NCI-H1436 treated with DMSO at 0.1 percent for 48 hours (cell line): ENCODE measurements at regions not wholly inside any gene's neighbourhood (a gene's known extent, or its start where the extent isn't known, plus 50 kb on each side); places are given as distances from the start of the nearest gene placed in this dataset.

Experiments used
- DNase-seq: peaks from one replicate; lab custom pipeline; 2025; lab: John Stamatoyannopoulos, UW

DNA sequence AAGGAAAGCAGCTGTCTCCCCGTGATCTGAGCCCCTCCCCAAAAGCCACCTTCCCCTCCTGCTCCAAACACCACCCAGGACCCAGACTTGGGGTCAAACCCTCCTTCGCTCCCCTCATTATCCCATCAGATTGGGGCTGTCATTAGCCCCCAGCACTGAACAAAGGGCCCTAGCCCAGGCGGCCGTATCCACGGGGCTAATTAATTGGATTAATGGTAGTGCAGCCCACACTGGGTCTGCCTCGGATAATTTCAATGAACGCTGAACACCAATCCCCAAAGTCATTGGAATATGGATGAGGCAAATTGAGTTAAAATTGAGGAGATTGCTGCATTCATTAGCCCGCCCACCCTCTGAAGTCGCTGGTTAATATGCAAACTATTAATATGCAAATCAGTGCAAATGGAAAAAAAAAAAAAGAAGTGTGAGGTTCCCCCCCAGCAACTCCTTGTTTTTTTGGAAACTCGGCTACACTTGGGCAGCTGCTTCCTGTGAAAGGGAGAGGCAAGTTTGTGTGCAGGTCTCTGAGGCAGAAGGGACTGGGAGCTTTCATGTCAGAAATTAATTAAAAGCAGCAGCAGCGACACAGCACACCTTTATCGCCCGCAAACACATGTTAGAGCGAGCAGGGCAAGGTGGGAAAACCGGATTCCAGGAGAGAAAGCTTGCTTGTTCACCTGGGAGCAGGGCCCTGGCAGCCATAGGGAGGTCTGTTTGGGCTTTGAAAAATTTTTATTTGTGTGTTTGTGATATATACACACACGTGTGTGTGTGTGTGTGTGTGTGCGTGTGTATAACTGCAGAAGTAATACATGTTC, 517.8 kb downstream of the MIAT start:
- no peak for DNase-seq

- DNase-seq, result no peak
Measured at GRCh38 chr22:27175974-27176373, 518.6 kb downstream of the MIAT start.

- DNase-seq, result no peak
Measured at GRCh38 chr22:27179161-27179560, 521.8 kb downstream of the MIAT start.

GRCh38 chr22:27181537-27181936, 524.1 kb downstream of the MIAT start:
- DNase-seq, result no peak

DNA sequence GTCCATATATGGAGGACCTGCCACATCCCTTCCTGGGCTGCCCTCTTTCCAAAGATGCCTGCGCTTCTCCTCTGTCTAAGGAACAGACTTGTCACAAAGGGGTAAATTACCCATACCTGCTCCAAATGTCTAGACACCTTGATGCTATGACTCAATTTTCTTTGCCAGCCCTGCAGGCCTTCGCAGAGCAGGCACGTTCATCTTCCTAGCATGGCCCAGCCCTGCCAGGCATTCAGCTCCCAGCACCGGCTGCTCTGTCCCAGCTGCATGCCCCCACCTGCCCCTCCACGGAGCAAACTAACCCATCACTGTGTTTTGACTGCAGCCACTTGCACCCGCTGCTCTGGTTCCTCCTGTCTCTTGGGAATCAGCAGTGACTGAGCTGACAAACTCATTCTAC, 526.1 kb downstream of the MIAT start:
- no peak for DNase-seq

DNA sequence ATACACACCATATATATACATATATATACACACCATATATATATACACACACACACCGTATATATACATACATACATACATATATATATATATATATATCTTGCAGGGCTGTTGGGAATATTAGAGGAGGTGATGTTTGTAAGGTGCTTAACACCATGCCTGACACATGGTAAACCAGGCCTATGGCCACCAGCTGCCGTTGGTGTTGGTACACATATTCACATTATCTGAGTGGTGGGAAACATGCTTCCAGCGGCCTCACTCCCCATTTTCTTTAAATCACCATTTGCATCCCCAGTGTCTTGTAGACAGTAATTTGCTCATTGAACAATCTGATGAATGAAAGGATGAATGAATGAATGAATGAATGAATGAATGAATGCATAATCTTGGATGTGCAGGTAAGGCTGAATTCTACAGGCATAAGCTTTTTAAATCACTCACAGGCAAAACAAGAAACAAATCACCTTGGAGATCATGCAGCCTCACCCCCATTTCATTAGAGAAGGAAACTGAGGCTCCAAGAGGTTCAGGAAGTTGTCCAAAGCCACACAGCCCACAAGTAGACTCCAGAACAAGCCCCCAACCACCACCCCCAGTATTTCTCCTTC, 527.8 kb downstream of the MIAT start:
- no peak for DNase-seq

DNA sequence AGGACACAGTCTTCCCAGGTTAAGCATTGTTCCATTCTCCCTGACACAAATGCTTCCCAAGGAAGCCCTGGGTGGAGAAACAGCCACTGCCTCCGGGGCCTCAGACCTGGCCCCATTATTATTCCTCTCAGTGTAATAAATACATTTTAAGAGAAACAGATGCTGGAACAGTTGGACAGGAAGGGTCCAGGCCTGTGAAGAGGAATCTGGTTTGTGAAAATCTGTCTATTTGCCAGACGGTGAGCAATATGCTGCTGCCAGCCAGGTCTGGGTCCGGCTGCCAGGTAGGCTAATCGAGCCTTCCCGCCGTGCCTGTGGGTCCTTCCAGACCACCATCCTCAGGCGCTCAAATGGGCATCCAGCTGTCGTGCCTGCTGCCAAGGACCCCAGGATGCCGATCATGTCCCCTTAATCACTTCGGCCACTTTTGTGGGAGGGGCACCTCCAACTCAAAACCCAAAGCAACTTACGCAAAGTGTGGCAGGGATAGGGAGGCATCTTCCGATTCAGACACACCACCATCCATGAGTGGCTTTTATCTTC, 528.4 kb downstream of the MIAT start:
- no peak for DNase-seq

DNA sequence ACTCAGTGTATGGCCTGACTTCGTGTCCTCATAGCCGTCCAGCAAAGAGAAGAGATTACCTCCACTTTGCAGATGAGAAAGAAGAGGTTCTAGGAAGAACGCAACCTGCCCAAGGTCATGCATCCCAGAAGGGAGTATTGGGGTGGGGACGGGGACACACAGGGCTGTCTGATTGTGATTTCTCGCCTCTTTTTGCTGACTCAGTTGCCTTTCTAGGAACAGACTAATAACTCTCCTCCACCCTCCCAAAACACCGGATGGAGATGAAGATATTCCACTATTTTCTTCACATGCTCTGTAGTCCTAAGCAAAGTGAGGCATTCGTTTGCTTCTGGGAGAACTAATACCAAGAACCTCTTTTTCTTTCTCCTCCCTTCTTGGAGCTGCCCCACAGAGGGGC, 529.3 kb downstream of the MIAT start:
- no peak for DNase-seq

DNA sequence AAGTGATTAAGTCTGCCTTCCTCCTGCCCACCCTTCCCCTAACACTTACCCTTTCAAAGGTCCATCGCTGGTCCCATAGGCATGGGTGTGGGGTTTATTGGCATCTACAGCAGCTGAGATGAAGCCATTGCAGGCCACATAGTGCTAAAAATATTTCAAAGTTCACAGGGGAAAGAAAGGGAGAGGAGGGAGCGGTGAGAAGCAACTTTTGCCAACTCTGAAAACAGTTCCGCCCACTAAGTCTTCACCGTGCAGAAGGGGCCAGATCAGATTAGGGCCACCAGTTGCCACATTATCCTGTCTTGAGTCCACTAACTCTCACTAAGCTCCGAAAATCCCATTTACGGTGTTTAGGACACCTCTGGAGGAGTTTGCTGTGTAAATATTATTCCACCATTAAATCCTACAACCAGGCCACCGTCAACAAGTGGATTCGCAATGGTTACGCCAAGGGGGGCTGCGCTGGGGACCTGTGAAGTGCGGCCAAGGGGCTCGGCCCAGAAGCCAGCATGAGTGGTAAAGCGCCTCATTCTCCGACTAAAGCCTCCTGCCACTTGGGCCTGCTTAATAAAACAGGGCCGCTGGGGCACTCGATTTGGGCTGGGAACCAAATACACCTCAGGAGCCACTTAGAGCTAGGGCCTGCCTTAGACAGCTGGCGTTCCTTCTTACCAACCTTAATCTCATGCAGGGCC, 534.9 kb downstream of the MIAT start:
- no peak for DNase-seq

- DNase-seq, result no peak
Measured at GRCh38 chr22:27193215-27193614, 535.8 kb downstream of the MIAT start.

DNA sequence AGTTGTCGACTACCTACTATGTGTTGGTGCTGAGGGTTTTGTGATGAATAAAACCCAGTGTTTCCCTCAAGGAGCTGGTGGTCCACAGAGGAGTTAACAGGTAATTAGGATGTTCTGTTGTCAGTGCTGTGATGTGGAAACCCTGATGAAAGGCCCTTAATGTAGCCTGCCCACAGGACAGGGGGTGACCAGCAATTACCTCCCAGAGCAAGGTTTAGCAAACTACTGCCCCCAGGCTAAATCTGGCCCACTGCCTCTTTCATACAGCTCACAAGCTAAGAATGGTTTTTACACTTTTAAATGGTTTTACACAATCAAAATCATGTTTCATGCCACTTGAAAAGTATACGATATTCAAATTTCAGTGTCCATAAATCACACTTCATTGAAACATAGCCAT, 536.2 kb downstream of the MIAT start:
- no peak for DNase-seq

DNA sequence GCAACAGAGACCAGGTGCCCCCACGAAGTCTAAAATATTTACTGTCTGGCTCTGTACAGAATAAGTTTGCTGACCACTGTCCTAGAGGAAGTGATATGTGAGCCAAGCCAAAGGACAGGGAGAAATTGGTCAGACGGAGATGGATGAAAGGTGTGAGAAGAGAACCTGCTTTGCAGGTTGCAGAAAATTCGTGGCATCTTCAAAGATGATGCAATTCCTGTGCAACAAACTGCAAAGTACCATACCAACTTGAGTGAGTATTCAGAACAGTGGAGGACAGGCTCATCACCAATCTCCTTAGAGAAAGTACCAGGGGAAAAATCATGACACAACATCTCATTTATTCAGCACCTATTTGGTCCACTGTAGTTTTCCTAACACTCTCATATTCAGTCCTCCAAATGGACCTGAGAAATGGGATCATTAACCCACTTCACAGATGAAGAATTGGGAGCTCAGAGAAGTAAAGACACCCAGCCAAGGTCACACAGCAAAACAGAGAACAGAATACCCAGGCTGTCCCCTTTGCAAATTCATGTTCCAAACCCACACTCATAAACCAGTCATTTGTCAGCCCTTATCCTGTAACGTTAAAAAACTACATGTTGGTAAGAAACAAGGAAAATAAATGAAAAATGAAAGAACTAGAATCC, 536.8 kb downstream of the MIAT start:
- DNase-seq, result no peak

- no peak for DNase-seq
Measured at GRCh38 chr22:27195094-27195493, 537.7 kb downstream of the MIAT start.

DNA sequence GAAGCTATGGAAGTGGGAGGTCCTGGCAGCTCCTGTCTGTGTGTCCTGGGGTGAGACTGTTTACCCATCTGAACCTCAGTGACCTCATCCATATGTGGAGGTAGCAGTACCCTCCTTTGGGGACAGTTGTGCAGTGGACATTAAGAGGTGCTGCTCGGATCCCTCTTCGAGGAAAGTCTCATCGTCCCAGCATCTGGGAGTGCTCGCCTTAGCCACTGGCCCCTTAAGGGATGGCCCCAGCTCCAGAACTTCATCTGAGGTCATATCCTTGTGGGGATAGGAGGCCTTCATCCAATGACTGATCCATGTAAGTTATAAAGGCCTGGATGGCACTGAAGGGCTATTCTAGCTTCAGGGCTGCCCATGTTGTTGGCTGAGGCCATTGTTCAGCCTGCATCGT, 538.1 kb downstream of the MIAT start:
- DNase-seq, result no peak

DNA sequence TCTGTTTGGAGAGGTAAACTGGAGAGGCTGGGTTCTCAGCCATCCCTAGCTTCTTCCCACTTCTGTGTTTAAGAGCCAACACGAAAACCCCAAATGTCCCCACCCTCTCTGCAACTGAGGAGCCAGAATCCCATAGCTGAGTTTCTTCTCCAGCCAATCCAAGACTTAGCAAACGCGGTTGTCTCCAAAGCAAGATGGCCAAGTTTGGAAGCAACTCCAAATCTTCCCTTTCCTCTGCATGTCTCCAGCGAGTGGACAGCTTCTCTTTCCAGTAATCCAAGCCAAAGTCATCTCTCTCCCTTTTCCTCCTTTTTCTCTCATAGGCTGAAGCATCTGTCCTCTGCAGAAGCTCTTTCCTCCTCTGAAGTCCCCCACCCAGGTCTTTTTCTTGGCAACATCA, 539.2 kb downstream of the MIAT start:
- no peak for DNase-seq

DNA sequence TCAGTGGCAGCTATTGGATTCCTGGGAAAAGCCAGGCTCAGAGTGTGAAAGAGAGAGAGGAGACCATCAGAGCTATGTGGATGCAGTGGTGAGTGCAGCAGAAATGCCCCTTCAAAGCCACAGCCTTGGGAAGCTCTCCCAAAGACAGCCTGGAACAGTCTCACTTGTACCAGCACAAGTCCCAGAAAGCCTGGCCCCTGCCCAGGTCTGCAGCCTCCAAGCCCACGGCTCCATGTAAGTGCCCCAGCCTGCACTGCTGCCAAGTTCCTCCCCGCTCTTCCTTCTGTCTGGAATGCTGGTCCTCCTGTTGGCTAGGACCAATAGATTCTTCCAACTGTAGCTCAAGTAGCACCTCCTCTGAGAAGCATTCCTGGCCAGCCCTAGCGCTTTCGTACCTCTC, 539.7 kb downstream of the MIAT start:
- DNase-seq, result no peak

GRCh38 chr22:27197618-27198017, 540.2 kb downstream of the MIAT start:
- no peak for DNase-seq

DNA sequence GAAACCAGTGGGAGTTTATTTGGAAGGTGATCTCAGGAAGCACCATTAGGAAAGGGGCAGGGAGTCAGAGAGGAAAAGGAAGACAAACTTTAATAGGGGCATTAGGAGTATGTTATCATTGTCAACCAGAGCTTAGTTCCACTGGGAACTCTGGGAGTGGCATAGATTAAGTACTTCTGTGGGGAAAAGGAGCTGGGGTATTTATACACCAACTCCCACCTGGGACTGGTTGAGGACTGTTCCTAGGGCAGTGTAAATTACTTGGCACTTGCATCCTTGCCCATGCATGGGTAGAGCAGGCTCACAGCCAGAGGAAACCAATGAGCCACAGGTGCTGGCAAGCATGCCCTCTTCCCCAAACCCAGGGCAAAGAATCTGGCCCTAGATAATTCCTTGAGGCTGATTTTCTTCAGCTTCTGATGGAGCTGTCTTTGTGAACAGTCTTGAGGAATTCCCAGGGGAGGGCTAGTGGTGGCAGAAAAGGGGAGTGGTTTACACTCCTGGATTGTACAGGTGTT, 541.2 kb downstream of the MIAT start:
- no peak for DNase-seq

- no peak for DNase-seq
Measured at GRCh38 chr22:27199354-27199753, 542.0 kb downstream of the MIAT start.

DNA sequence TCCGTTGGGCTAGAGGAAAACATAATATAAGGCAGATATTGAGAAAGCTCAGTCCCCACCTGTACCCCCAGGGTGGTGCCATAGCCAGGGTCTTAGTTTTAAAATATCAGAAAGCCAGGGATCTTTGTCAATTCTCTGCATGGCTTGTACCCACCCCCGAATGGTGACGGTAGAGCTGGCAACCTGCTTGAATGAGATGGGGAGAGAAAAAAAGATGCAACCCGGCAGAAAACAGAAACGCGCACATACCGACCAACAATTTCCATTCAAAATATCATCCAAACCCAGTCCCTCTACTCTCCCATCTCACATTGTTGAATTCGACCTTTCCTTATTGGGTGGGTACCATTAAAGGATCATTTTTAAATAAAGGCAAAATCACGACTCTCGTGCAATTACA, 543.9 kb downstream of the MIAT start:
- DNase-seq, result no peak

DNA sequence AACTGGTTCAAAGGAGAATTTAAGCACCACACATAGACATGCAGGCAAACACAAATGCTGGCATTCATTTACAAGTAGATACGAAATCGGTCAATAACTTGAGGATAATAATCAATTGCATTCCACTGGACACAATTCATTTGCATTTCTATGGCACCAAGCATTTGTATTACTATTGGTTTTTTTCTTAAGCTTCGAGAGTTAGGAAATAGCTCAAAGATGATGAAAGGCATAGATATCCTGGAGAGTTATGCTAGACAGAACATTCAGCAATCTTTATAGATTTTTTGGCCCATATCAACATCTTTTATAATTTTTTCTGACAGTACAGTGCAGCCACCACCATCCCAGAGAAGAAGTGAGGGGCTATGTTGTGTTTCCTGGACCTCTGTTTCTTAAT, 544.4 kb downstream of the MIAT start:
- DNase-seq, result no peak

DNA sequence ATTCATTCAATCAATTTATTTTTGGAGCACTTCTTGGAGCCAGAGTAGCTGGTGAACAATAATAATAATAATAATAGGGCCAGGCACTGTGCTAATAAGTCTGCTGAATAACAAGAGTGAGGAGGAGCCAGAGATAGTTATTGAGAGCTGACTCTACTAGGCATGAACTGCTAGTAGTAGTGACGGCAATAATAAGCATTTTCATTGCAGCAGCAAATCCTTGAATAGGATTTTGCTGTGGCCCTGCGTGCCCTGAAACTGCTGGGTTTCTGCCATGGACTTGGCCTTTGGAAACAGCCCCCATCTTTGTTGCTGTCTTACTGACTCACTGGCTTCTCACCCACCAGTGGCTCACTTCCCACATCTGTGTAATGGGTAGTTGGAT, 545.9 kb downstream of the MIAT start:
- no peak for DNase-seq
